WTC11 (cell line): ENCODE measurements at regions not wholly inside any gene's neighbourhood (a gene's known extent, or its start where the extent isn't known, plus 50 kb on each side); places are given as distances from the start of the nearest gene placed in this dataset.

Experiments used
- ATAC-seq: fragments of 200-7000 bp; cut with Tn5 transposase; 2 replicates; pipeline ENCODE4 v1.10.0; 2021; ENCODE audit warnings: mild to moderate bottlenecking, moderate library complexity
- CTCF ChIA-PET: fragments of 300-600 bp; sonication (Branson Sonifier 250); formaldehyde crosslinking; loops from one replicate; lab custom pipeline; 2021; ENCODE audit warnings: antibody characterized with exemption; lab: Charles Lee
- POLR2A ChIA-PET: fragments of 350-600 bp; sonication (Branson Sonifier 250); formaldehyde crosslinking; loops from one replicate; lab custom pipeline; 2021; ENCODE audit warnings: antibody characterized with exemption; lab: Charles Lee
- DNase-seq: peaks from one replicate; pipeline ENCODE4 v3.0.0; 2021; ENCODE audit warnings: low spot score
- H3K27ac Mint-ChIP-seq: 2 replicates; pipeline ENCODE4 v1.8.0; 2021; ENCODE audit warnings: mixed read lengths
- H3K27me3 Mint-ChIP-seq: 2 replicates; pipeline ENCODE4 v1.8.0; 2021; ENCODE audit warnings: low read depth, mild to moderate bottlenecking, moderate library complexity, mixed read lengths
- H3K36me3 Mint-ChIP-seq: 2 replicates; pipeline ENCODE4 v1.8.0; 2021; ENCODE audit warnings: mixed read lengths
- H3K4me1 Mint-ChIP-seq: 2 replicates; pipeline ENCODE4 v1.8.0; 2022; ENCODE audit warnings: mixed read lengths
- H3K4me3 Mint-ChIP-seq: 2 replicates; pipeline ENCODE4 v1.8.0; 2021; ENCODE audit warnings: mild to moderate bottlenecking, moderate library complexity, mixed read lengths
- H3K9me3 Mint-ChIP-seq: 2 replicates; pipeline ENCODE4 v1.8.0; 2021; ENCODE audit warnings: mixed read lengths
- ETV6 ChIP-seq: sonication (generic); formaldehyde crosslinking; IDR thresholded peaks from 2 replicates; pipeline ENCODE4 v1.8.1; 2022; ENCODE audit warnings: mild to moderate bottlenecking, missing genetic modification reagents
- GTF2I ChIP-seq: fragments of 250-450 bp; sonication (Bioruptor Pico); conservative IDR thresholded peaks from 2 replicates; pipeline ENCODE4 v1.4.0; 2021; ENCODE audit warnings: mild to moderate bottlenecking
- JAZF1 ChIP-seq: fragments of 250-450 bp; sonication (Bioruptor Pico); IDR thresholded peaks from 2 replicates; pipeline ENCODE4 v1.9.0; 2021; ENCODE audit warnings: moderate library complexity, mild to moderate bottlenecking, inconsistent platforms
- KAT7 ChIP-seq: sonication (generic); formaldehyde crosslinking; IDR thresholded peaks from 2 replicates; pipeline ENCODE4 v1.8.1; 2023; ENCODE audit warnings: missing genetic modification reagents, mild to moderate bottlenecking, borderline replicate concordance
- MXD4 ChIP-seq: fragments of 250-450 bp; sonication (Bioruptor Pico); IDR thresholded peaks from 2 replicates; pipeline ENCODE4 v1.8.0; 2021; ENCODE audit warnings: mild to moderate bottlenecking, moderate library complexity, borderline replicate concordance
- MYBL2 ChIP-seq: sonication (generic); formaldehyde crosslinking; IDR thresholded peaks from 2 replicates; pipeline ENCODE4 v1.8.1; 2023; ENCODE audit warnings: mild to moderate bottlenecking, moderate library complexity, missing genetic modification reagents
- NFATC4 ChIP-seq: fragments of 250-450 bp; sonication (Bioruptor Pico); IDR thresholded peaks from 2 replicates; pipeline ENCODE4 v1.9.0; 2021; ENCODE audit warnings: mild to moderate bottlenecking
- OVOL2 ChIP-seq: fragments of 250-450 bp; sonication (Bioruptor Pico); IDR thresholded peaks from 2 replicates; pipeline ENCODE4 v1.9.0; 2021; ENCODE audit warnings: mild to moderate bottlenecking, borderline replicate concordance
- TEAD1 ChIP-seq: sonication (generic); formaldehyde crosslinking; IDR thresholded peaks from 2 replicates; pipeline ENCODE4 v1.8.0; 2022; ENCODE audit warnings: mild to moderate bottlenecking, missing genetic modification reagents
- TP53 ChIP-seq: sonication (generic); formaldehyde crosslinking; IDR thresholded peaks from 2 replicates; pipeline ENCODE4 v1.8.1; 2023; ENCODE audit warnings: mild to moderate bottlenecking, missing genetic modification reagents
- ZNF138 ChIP-seq: sonication (generic); formaldehyde crosslinking; conservative IDR thresholded peaks from 2 replicates; pipeline ENCODE4 v1.8.1; 2022; ENCODE audit warnings: mild to moderate bottlenecking, moderate library complexity, missing genetic modification reagents
- ZNF396 ChIP-seq: fragments of 250-450 bp; sonication (Bioruptor Pico); IDR thresholded peaks from 2 replicates; pipeline ENCODE4 v1.8.0; 2021; ENCODE audit warnings: mild to moderate bottlenecking, moderate library complexity, borderline replicate concordance
- TF ChIP-seq, protein P1 (sequence below): sonication (generic); formaldehyde crosslinking; IDR thresholded peaks from 2 replicates; pipeline ENCODE4 v1.8.1; 2022; ENCODE audit warnings: mild to moderate bottlenecking, missing genetic modification reagents, moderate library complexity, borderline replicate concordance
- TF ChIP-seq, protein P2 (sequence below): sonication (generic); formaldehyde crosslinking; IDR thresholded peaks from 2 replicates; pipeline ENCODE4 v1.8.1; 2023; ENCODE audit warnings: mild to moderate bottlenecking, missing genetic modification reagents, borderline replicate concordance
- TF ChIP-seq, protein P3 (sequence below): fragments of 250-450 bp; sonication (Bioruptor Pico); IDR thresholded peaks from 2 replicates; pipeline ENCODE4 v1.8.0; 2021; ENCODE audit warnings: mild to moderate bottlenecking
- TF ChIP-seq, protein P4 (sequence below): sonication (generic); formaldehyde crosslinking; IDR thresholded peaks from 2 replicates; pipeline ENCODE4 v1.8.0; 2023; ENCODE audit warnings: mild to moderate bottlenecking, missing genetic modification reagents
- TF ChIP-seq, protein P5 (sequence below): sonication (generic); formaldehyde crosslinking; IDR thresholded peaks from 2 replicates; pipeline ENCODE4 v1.8.0; 2022; ENCODE audit warnings: mild to moderate bottlenecking, missing genetic modification reagents
- TF ChIP-seq, protein P6 (sequence below): sonication (generic); formaldehyde crosslinking; IDR thresholded peaks from 2 replicates; pipeline ENCODE4 v1.8.0; 2023; ENCODE audit warnings: missing genetic modification reagents, mild to moderate bottlenecking, borderline replicate concordance
- TF ChIP-seq, protein P7 (sequence below): sonication (generic); formaldehyde crosslinking; IDR thresholded peaks from 2 replicates; pipeline ENCODE4 v1.8.1; 2022; ENCODE audit warnings: low read depth, mild to moderate bottlenecking, moderate library complexity, missing genetic modification reagents, borderline replicate concordance

DNA sequence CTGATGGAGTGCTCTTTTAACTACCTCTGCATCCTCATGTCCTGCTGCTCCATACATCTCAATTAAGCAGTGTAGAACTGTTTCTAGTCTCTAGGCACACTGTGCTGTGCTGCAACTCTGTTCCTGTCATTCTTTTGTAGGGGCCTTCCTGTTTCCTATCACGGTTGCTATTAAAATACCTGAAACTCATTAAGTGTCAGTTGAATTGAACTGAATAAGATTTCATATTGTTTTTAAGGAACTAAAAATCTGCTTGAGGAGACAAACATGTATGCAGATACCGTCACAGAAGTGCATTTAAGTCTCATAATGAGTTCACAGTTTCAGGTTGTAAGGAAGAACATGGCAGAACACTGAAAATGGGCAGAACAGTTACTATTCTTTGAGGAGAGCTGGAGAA is 170.1 kb downstream of the LARP7 start:
- Mint-ChIP-seq H3K9me3 (no peaks in the 10 kb centered on the region), H3K4me3 (no peak overlapping the region), H3K4me1 (no peaks in the 10 kb centered on the region), H3K27ac (peak overlapping the region; percentile 77), H3K27me3 (no peaks in the 10 kb centered on the region), H3K36me3 (peaks cover 7% of the 10 kb centered on the region)
- TF ChIP-seq, protein P1, sequence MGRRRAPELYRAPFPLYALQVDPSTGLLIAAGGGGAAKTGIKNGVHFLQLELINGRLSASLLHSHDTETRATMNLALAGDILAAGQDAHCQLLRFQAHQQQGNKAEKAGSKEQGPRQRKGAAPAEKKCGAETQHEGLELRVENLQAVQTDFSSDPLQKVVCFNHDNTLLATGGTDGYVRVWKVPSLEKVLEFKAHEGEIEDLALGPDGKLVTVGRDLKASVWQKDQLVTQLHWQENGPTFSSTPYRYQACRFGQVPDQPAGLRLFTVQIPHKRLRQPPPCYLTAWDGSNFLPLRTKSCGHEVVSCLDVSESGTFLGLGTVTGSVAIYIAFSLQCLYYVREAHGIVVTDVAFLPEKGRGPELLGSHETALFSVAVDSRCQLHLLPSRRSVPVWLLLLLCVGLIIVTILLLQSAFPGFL (CRISPR knock-in tag): no peak
- TF ChIP-seq, protein P2, sequence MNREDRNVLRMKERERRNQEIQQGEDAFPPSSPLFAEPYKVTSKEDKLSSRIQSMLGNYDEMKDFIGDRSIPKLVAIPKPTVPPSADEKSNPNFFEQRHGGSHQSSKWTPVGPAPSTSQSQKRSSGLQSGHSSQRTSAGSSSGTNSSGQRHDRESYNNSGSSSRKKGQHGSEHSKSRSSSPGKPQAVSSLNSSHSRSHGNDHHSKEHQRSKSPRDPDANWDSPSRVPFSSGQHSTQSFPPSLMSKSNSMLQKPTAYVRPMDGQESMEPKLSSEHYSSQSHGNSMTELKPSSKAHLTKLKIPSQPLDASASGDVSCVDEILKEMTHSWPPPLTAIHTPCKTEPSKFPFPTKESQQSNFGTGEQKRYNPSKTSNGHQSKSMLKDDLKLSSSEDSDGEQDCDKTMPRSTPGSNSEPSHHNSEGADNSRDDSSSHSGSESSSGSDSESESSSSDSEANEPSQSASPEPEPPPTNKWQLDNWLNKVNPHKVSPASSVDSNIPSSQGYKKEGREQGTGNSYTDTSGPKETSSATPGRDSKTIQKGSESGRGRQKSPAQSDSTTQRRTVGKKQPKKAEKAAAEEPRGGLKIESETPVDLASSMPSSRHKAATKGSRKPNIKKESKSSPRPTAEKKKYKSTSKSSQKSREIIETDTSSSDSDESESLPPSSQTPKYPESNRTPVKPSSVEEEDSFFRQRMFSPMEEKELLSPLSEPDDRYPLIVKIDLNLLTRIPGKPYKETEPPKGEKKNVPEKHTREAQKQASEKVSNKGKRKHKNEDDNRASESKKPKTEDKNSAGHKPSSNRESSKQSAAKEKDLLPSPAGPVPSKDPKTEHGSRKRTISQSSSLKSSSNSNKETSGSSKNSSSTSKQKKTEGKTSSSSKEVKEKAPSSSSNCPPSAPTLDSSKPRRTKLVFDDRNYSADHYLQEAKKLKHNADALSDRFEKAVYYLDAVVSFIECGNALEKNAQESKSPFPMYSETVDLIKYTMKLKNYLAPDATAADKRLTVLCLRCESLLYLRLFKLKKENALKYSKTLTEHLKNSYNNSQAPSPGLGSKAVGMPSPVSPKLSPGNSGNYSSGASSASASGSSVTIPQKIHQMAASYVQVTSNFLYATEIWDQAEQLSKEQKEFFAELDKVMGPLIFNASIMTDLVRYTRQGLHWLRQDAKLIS (CRISPR knock-in tag): no peak
- TF ChIP-seq TEAD1 (CRISPR knock-in tag): no peak
- TF ChIP-seq, protein P3, sequence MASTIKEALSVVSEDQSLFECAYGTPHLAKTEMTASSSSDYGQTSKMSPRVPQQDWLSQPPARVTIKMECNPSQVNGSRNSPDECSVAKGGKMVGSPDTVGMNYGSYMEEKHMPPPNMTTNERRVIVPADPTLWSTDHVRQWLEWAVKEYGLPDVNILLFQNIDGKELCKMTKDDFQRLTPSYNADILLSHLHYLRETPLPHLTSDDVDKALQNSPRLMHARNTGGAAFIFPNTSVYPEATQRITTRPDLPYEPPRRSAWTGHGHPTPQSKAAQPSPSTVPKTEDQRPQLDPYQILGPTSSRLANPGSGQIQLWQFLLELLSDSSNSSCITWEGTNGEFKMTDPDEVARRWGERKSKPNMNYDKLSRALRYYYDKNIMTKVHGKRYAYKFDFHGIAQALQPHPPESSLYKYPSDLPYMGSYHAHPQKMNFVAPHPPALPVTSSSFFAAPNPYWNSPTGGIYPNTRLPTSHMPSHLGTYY: no peak
- TF ChIP-seq KAT7: no peak
- TF ChIP-seq, protein P4, sequence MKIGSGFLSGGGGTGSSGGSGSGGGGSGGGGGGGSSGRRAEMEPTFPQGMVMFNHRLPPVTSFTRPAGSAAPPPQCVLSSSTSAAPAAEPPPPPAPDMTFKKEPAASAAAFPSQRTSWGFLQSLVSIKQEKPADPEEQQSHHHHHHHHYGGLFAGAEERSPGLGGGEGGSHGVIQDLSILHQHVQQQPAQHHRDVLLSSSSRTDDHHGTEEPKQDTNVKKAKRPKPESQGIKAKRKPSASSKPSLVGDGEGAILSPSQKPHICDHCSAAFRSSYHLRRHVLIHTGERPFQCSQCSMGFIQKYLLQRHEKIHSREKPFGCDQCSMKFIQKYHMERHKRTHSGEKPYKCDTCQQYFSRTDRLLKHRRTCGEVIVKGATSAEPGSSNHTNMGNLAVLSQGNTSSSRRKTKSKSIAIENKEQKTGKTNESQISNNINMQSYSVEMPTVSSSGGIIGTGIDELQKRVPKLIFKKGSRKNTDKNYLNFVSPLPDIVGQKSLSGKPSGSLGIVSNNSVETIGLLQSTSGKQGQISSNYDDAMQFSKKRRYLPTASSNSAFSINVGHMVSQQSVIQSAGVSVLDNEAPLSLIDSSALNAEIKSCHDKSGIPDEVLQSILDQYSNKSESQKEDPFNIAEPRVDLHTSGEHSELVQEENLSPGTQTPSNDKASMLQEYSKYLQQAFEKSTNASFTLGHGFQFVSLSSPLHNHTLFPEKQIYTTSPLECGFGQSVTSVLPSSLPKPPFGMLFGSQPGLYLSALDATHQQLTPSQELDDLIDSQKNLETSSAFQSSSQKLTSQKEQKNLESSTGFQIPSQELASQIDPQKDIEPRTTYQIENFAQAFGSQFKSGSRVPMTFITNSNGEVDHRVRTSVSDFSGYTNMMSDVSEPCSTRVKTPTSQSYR (CRISPR knock-in tag): no peak
- TF ChIP-seq, protein P5, sequence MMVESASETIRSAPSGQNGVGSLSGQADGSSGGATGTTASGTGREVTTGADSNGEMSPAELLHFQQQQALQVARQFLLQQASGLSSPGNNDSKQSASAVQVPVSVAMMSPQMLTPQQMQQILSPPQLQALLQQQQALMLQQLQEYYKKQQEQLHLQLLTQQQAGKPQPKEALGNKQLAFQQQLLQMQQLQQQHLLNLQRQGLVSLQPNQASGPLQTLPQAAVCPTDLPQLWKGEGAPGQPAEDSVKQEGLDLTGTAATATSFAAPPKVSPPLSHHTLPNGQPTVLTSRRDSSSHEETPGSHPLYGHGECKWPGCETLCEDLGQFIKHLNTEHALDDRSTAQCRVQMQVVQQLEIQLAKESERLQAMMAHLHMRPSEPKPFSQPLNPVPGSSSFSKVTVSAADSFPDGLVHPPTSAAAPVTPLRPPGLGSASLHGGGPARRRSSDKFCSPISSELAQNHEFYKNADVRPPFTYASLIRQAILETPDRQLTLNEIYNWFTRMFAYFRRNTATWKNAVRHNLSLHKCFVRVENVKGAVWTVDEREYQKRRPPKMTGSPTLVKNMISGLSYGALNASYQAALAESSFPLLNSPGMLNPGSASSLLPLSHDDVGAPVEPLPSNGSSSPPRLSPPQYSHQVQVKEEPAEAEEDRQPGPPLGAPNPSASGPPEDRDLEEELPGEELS: no peak
- TF ChIP-seq JAZF1 (CRISPR knock-in tag): no peak
- no peak for TF ChIP-seq ZNF396
- no peak for TF ChIP-seq ZNF138 (CRISPR knock-in tag)
- TF ChIP-seq GTF2I (CRISPR knock-in tag): no peak
- no peak for TF ChIP-seq TP53
- TF ChIP-seq ETV6 (CRISPR knock-in tag): no peak
- no peak for TF ChIP-seq OVOL2 (CRISPR knock-in tag)
- TF ChIP-seq, protein P6, sequence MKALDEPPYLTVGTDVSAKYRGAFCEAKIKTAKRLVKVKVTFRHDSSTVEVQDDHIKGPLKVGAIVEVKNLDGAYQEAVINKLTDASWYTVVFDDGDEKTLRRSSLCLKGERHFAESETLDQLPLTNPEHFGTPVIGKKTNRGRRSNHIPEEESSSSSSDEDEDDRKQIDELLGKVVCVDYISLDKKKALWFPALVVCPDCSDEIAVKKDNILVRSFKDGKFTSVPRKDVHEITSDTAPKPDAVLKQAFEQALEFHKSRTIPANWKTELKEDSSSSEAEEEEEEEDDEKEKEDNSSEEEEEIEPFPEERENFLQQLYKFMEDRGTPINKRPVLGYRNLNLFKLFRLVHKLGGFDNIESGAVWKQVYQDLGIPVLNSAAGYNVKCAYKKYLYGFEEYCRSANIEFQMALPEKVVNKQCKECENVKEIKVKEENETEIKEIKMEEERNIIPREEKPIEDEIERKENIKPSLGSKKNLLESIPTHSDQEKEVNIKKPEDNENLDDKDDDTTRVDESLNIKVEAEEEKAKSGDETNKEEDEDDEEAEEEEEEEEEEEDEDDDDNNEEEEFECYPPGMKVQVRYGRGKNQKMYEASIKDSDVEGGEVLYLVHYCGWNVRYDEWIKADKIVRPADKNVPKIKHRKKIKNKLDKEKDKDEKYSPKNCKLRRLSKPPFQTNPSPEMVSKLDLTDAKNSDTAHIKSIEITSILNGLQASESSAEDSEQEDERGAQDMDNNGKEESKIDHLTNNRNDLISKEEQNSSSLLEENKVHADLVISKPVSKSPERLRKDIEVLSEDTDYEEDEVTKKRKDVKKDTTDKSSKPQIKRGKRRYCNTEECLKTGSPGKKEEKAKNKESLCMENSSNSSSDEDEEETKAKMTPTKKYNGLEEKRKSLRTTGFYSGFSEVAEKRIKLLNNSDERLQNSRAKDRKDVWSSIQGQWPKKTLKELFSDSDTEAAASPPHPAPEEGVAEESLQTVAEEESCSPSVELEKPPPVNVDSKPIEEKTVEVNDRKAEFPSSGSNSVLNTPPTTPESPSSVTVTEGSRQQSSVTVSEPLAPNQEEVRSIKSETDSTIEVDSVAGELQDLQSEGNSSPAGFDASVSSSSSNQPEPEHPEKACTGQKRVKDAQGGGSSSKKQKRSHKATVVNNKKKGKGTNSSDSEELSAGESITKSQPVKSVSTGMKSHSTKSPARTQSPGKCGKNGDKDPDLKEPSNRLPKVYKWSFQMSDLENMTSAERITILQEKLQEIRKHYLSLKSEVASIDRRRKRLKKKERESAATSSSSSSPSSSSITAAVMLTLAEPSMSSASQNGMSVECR (CRISPR knock-in tag): no peak
- no peak for TF ChIP-seq MXD4 (CRISPR knock-in tag)
- no peak for TF ChIP-seq NFATC4 (CRISPR knock-in tag)
- TF ChIP-seq MYBL2 (CRISPR knock-in tag): no peak
- TF ChIP-seq, protein P7, sequence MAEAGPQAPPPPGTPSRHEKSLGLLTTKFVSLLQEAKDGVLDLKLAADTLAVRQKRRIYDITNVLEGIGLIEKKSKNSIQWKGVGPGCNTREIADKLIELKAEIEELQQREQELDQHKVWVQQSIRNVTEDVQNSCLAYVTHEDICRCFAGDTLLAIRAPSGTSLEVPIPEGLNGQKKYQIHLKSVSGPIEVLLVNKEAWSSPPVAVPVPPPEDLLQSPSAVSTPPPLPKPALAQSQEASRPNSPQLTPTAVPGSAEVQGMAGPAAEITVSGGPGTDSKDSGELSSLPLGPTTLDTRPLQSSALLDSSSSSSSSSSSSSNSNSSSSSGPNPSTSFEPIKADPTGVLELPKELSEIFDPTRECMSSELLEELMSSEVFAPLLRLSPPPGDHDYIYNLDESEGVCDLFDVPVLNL (CRISPR knock-in tag): no peak
- DNase-seq (no peak), ATAC-seq (no peak)
- CTCF ChIA-PET: interaction anchor here (0.7 kb wide), 1 partner anchor 42 kb away, joined by 3 read pairs; no protein-coding TSS in a partner anchor
- POLR2A ChIA-PET: no interaction called here
